ENCODE measurements at regions not wholly inside any gene's neighbourhood (a gene's known extent, or its start where the extent isn't known, plus 50 kb on each side); places are given as distances from the start of the nearest gene placed in this dataset.

- peak; percentile 60 for DNase-seq
Observed at GRCh38 chr17:77506371-77506991, 365.7 kb downstream of the SEC14L1 start.

GRCh38 chr17:77507111-77507885, 366.5 kb downstream of the SEC14L1 start:
- peak; percentile 55 for DNase-seq

GRCh38 chr17:77508047-77508715, 367.4 kb downstream of the SEC14L1 start:
- peak; percentile 33 for DNase-seq

GRCh38 chr17:77509089-77509488, 368.3 kb downstream of the SEC14L1 start:
- DNase-seq = no peak

- no peak for DNase-seq
Observed at GRCh38 chr17:77509599-77509998, 368.8 kb downstream of the SEC14L1 start.

GRCh38 chr17:77510133-77510796, 369.5 kb downstream of the SEC14L1 start:
- DNase-seq = peak; percentile 51

GRCh38 chr17:77511514-77512061, 370.8 kb downstream of the SEC14L1 start:
- DNase-seq = no peak

GRCh38 chr17:77512062-77512946, 371.5 kb downstream of the SEC14L1 start:
- DNase-seq = peak; percentile 4

GRCh38 chr17:77513045-77513444, 372.3 kb downstream of the SEC14L1 start:
- DNase-seq = no peak

GRCh38 chr17:77515227-77515626, 374.5 kb downstream of the SEC14L1 start:
- no peak for DNase-seq

- peak; percentile 74 for DNase-seq
Observed at GRCh38 chr17:77516902-77517301, 376.1 kb downstream of the SEC14L1 start.

- no peak for DNase-seq
Observed at GRCh38 chr17:77521076-77521475, 380.3 kb downstream of the SEC14L1 start.

- peak; percentile 21 for DNase-seq
Observed at GRCh38 chr17:77523540-77523939, 382.8 kb downstream of the SEC14L1 start.

GRCh38 chr17:77526259-77526711, 385.5 kb downstream of the SEC14L1 start:
- DNase-seq = peak; percentile 51

GRCh38 chr17:77526728-77527350, 386.1 kb downstream of the SEC14L1 start:
- peak; percentile 38 for DNase-seq

GRCh38 chr17:77527409-77527808, 386.6 kb downstream of the SEC14L1 start:
- DNase-seq = peak; percentile 38

- DNase-seq = peak; percentile 30
Observed at GRCh38 chr17:77527836-77528505, 387.2 kb downstream of the SEC14L1 start.

- DNase-seq = peak; percentile 67
Observed at GRCh38 chr17:77528516-77529327, 388.0 kb downstream of the SEC14L1 start.

GRCh38 chr17:77529328-77529650, 388.5 kb downstream of the SEC14L1 start:
- peak; percentile 61 for DNase-seq

GRCh38 chr17:77530591-77530990, 389.8 kb downstream of the SEC14L1 start:
- peak; percentile 54 for DNase-seq
